ENCODE measurements at regions not wholly inside any gene's neighbourhood (a gene's known extent, or its start where the extent isn't known, plus 50 kb on each side); places are given as distances from the start of the nearest gene placed in this dataset.
"Not testable (repeated sequence)": the region's sequence is repeated elsewhere in the genome, so short reads cannot be mapped to it uniquely, and the experiment has no call there.

DNA sequence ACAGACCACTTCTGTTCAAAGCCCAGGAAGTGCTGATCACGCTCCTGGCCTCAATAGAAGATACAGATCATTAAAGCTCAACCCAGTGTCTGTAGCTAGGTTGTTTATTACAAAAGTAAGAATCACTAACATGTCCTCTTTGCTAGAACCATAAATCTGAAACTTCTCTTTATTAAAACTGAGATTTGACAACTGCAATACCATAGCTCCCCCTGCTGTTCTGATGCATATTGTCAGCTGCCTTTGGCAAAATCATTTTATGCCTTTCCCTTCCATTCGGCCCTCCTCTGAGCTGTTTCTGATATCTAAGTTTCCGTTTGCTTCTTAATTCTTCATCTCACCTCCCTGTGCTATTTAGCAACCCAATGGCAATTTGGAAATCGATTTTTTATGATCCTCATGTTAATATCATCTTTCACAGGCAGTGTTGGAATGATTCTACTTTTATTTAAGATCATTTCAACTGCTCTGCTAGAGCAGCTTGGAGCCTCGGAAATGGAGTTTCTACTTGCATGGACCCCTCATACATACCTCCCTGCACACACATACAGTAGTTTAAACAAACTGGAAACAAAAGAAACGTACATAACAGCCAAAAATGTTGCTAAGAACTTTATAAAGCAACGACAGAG is 998.8 kb downstream of the MAT2B start:
- DNase-seq (ENCODE audit: low read depth) = no peak

DNA sequence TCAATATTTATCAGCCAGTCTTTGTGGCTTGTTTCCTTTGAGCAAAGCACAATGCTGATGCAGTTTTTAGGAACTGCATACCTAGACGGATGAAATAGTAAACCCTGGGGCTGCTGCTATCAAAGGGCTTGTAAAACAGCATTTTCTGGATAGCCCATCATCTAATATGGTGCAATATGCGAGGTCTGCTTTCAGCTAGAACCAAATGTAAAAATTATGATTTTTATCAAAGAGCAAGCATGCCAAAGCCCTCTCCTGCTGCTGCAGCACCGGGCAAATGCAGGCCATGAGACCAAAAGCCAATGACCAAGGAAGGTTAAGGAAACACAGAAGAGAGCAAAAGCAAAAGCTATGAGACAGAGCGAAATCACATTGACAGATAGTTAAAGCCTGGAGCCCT is 1000.4 kb downstream of the MAT2B start:
- DNase-seq (ENCODE audit: low read depth) = no peak

DNA sequence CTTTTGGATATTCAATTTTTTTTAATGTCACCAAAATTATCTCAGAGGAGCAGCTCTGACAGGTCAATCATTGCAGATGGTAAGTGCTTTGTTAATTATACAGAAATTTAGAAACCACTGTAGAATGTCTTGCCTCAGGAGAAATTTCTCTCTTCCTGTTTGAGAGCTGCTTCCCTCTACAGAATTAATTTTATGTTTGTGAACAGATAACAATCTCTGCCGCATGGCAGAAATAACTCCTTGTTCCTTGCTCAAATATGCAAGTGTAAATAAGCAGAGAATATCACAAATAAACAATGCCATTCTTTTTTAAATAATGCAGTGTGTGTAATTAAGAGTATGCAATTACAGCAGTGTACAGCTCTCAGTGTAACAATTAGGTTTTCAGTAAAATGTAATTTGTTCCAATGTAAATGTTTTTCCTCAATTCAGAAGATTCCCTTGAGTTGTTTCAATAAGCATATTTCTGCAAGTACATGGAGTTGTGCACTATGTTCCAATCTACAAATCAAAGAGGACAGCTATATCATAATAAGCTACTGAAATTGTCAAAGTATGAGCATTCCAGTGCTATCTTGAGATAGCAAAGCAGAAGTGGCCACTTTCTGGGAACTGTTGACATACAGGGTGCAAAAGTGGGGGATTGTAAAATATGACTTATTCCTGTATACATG is 1012.8 kb downstream of the MAT2B start:
- DNase-seq (ENCODE audit: low read depth) = no peak

DNA sequence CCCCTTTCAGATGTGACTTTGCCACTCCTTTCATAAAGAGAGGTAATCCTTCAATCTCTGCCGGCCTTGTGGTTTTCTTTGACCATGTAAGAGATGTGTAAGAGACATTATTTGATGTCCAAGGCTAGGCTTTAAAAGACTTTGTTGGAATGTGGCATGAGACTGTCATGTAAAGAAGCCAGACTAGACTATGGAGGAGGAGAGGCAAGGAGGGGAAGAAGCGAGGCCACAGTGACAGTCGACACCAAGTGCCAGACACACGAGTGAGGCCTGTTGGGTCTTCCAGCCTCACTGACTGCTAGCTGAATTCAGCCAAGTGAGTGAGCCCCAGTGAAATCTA is 1013.3 kb downstream of the MAT2B start:
- no peak for DNase-seq (ENCODE audit: low read depth)

DNA sequence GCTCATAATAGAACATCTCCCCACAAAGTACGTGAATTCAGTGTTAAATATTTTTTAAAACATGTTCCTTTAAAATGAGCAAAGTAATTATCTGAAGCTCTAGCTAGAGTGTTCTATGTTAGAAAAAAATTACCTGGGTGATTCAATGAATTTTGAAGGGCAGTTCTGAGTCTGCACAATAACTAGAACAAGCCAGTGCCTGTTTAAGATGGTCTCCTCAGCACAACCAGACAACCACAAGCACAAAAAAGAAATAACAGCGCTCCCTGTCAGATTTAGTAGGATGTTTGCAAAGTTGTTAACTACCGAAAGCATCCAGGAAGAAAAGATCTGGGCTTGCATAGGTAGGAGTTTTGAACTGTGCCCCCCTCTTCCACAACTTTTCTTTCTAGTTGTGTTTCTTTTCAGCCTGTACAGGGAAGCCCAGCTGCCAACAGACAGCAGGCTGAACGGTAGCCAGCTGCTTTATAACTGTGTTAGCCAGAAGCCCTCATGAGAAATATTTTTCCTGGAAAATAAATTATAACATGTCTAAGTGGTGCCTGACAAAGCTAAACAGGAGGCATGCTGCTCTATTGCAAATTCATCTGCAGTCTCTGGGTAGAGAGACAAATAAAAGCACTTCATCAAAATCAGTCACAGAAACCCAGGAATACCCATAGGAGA is 1026.9 kb downstream of the MAT2B start:
- DNase-seq (ENCODE audit: low read depth) = no peak

DNA sequence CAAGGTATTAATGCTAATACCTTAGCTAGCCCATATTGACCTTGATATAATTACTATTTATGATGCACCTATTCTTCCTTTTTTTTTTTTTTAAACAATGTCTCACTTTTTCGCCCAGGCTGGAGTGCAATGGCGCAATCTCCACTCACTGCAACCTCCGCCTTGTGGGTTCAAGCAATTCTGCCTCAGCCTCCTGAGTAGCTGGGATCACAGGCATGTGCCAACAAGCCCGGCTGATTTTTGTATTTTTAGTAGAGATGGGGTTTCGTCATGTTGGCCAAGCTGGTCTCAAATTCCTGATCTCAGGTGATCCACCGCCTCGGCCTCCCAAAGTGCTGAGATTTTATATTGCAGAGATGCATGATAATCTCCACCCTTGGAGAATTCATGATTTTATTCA is 1028.0 kb downstream of the MAT2B start:
- DNase-seq (ENCODE audit: low read depth) = not testable (repeated sequence)

DNA sequence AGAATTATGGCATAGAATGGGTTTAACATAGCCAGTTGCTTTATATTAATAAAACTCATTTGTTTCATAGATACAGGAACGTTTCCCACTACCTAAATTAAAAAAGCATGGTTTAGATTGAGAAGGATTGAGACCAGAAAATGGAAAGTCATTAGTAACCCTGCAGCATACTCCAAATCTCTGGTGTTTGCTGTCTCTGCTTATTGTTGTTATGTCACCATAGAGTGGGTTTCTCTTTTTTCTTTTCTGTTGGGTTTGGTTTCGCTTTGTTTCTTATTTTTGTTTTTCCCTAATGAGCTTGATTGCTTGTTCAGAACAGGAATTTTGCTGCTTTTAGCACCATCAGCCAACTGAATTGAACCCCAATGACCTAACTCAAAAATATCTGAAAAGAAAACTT is 1034.8 kb downstream of the MAT2B start:
- no peak for DNase-seq (ENCODE audit: low read depth)

DNA sequence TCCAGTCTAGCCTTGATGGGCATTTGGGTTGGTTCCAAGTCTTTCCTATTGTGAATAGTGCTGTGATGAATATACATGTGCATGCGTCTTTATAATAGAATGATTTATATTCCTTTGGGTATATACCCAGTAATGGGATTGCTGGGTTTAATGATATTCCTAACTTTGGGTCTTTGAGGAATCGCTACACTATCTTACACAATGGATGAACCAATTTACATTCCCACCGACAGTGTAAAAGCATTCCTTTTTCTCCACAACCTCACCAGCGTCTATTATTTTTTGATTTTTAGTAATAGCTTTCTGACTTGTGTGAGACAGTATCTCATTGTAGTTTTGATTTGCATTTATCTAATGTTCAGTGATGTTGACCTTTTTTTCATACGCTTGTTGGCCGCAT is 1040.1 kb downstream of the MAT2B start:
- DNase-seq (ENCODE audit: low read depth) = no peak

DNA sequence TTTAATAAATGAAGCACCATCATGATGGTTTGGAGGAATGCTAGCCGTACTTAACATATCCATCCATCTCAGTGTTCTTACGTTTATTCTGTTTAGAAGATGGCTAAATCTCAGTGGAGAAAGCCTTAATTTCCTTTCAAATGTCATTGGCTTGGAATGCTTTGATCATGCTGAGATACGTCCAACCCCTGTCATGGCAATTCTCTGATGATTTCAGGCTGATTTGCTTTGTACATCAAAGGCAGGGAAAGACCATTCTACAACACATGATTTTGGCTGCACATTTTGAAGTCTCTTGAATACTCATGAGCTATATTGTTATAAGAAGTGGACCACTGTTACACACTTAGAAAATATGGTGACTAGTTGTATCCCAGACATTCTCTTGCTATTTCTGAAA is 1048.4 kb downstream of the MAT2B start:
- no peak for DNase-seq (ENCODE audit: low read depth)

DNA sequence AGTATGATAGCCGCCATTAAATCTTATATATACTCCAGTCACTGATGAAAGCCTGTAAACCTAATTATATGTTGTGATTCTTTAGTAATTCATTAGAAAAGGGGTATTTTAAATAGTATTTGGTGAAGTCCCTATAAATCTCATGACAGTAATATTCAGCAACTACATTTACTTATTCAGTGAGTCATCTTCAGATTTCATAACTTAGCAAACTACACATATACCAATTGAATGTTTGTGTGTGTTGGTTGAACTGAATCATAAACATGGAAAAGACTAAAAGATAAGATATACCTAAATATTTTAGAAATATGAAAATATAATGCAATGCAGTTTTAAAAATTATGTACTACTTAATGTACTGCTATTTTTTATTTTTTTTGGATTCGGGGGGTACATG is 1050.4 kb downstream of the MAT2B start:
- no peak for DNase-seq (ENCODE audit: low read depth)

DNA sequence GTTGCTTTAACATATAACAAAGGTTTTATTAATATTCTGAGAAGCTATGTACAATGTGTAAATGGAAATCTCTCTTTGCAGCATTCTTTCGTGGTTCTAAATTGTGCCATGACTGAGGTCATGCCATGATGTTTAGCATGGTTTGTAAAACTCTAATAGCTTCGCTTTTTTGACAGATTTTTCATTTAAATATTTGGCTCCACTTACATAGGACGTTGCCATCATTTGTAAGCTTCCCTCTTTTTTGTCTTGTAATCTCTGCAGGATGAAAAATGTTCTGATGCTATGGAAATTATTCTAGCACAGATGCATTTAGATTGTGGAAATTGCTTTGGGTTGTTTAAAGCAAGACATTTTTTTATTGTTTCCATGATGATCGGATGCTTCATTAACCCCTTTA is 1054.8 kb downstream of the MAT2B start:
- no peak for DNase-seq (ENCODE audit: low read depth)

DNA sequence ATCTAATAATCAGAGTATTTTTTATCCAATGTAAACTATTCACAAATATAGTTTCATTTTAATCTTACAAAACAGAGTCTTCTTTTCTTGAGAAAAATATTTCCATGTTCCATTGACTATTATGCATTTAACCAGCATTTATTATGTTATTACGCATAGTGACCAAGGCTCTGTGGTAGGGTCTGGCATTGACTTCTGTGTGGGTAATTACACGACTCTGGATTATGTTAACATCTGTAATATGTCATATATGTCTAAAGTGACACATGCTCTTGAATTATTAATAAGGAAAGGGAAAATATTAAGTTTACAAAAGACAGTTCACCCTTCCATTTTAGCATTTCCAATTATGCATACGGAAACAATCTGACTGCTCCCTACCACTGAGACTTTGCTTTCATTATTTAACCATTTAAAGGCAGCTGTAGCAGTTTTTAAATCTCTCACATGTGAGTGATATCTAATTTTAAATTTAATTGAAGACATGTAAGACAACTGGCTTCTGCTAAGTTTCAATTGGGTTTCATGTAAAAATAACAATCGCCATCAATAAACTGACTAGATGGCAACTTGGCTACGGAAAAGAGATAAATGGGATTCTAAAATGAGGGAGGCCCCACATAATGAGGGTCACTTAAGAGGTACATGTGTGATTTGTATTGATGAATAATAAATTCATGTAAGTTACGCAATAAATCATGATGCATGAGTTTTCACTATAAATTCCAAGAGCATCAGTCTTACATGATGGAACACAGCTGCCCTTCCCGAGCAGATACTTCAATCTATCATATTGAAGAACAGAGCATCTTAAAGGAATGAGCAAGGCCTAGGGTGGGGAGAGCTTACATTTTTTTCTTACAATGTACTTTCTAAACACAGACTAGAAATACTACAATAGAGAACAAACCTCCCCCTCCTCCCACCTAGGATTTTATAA is 1056.8 kb downstream of the MAT2B start:
- no peak for DNase-seq (ENCODE audit: low read depth)

DNA sequence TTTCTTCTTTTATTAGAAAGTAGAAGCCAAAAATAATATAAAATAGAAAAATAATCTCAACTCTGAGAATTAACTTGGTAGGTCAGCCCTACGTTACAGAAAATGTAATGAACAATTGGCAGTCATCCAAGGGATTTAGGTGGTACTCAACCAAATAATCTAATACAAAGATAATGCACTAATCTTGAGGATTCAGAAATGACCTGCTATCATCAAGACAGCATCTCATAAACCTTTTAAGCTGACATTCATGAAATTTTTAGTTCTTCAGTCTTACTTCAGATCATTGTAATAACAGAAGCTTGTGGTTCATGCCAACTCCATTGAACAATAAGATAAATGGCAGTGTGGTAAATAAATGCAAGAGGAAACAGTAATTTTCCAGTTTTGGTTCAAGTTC is 1058.0 kb downstream of the MAT2B start:
- no peak for DNase-seq (ENCODE audit: low read depth)

DNA sequence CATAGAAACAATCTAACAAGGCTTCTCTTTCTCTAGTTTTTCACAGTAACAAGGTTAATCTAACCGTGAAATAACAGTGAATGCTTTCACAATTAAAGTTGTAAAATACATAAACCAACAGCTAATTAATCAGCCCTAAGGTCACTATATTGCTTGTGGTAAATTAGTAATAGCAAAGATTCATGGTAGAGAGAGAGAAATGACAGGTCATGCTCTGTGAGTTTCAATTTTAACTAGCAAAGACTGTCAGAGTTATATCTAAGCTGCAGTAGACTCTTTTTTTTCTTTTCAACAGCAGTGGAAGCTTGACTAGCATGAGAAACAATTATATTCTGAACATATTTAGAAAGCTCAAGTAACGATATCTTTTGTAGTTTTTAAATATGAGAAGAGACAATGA is 1068.0 kb downstream of the MAT2B start:
- DNase-seq (ENCODE audit: low read depth) = no peak

DNA sequence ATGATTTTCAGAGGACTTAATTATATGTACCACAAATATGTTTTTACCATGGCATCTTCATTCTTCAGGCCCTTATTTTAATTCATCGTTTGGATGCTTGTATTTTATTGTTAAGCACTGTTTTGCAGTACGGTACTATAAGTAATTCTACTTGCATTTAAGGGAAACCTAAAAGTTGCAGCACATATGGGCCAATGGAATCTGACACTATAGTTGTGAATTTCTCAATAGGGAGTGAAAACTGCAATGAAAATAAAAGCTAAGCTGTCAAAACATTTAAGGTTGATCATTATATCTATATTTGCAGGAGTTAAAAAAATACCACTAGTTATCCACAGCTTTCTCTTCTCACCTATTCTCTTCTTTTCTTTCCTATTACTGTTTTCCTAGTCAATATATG is 1071.8 kb downstream of the MAT2B start:
- no peak for DNase-seq (ENCODE audit: low read depth)

DNA sequence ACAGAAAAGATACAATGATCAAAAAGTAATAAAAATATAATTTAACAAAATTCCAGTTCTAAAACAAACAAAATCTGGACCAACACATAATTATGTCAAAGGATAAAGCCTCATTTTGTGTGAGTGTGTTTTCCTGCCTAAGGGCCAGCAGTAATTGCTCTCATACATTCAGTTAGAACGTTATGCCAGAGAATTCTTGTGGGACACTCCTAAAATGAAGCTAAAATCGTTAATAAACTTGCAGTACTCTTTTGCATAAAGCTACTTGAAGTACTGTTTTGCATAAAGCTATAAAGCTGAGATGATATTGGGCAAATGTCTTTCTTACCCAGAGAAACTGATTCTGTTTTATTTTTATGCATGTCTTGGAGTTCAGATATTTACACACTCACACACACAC is 1072.3 kb downstream of the MAT2B start:
- DNase-seq (ENCODE audit: low read depth) = no peak

DNA sequence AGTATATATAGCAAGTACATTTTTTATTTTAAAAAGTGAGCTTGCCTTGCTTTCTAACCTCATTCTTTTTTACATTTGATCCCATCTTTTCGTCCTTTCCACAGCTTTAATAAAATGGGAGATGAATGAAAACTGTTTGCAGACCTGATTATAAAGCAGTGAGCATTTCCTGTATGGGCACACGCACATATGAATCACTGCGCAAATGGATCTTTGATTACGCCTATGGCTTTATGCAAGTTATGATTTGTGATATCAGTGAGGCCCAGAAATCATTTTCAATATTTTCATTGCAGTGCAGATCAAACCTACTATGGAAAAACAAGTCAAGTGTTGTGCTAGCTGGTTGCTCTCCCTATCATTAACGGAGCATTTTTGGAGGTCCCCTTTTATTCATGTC is 1073.0 kb downstream of the MAT2B start:
- no peak for DNase-seq (ENCODE audit: low read depth)

DNA sequence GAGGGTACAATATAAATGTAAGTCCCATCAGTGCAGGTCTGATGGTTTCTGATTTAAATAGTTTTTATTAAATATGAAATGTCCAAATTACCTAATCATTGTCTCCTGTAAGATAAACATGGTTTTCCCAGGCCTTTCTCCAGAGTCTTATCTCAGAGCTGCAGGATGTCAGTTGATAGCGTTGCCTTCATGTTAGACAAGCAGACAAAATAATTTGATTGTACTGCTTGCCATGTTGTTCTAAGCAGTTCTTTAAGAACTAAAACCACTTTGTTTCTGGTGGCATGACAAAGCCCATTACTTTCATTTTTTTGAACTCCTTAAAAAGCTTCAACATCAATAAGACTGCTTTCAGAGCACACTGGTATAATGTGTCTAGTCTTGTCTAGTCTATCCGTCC is 1073.5 kb downstream of the MAT2B start:
- no peak for DNase-seq (ENCODE audit: low read depth)

DNA sequence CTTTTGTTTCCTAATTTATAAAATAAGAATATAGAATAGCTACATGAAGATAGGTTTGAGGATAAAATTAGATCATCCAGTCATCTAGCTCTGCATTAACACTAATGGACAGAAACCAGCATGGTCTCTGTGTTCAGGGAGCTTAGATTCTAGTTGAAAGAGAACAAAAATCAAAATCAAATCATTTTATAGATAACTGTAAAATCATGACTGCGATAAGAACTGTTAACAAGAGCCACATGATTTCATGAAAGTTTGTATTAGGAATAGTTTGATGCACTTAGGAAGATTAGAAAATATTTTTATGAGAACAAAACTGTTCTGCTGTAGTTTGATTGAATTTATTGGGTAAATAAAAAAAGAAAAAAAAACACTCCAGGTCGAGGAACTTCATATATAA is 1074.7 kb downstream of the MAT2B start:
- DNase-seq (ENCODE audit: low read depth) = no peak

DNA sequence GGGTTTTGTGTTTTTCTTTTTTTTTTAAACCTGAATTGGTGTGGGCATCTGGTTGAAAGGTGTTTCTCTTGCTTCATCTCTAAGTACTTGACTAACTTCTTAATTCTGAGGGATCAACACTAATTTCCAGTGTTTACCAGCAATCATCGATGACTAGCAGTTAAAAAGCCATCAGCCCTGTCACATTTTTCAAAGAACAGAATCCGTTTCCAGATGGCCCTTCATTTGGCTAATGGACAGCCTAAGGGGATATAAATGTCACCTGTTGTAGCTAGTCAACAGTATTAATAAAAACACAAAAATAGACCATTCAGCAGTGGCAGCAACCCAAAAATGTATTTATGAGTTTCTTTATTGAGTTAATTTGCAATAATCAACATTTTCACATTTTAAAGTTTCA is 1076.5 kb downstream of the MAT2B start:
- DNase-seq (ENCODE audit: low read depth) = no peak

DNA sequence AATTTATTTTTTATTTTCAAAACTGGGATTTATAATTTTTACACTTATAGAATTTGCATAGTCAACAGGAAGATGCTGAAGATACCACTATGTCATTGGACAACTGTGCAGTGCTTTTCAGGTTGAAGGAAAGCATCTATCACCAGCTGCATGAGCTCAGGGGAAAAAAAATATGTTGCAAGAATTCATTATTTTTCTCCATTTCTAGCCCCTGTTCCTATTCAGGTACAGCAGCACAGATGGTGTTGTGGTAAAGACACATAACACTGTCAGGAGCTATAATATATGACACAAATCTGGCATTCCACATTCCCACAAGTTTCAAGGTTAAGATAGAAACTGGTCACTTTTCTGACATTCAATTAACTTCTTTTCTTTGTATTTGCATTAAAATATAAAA is 1088.6 kb downstream of the MAT2B start:
- DNase-seq (ENCODE audit: low read depth) = no peak

DNA sequence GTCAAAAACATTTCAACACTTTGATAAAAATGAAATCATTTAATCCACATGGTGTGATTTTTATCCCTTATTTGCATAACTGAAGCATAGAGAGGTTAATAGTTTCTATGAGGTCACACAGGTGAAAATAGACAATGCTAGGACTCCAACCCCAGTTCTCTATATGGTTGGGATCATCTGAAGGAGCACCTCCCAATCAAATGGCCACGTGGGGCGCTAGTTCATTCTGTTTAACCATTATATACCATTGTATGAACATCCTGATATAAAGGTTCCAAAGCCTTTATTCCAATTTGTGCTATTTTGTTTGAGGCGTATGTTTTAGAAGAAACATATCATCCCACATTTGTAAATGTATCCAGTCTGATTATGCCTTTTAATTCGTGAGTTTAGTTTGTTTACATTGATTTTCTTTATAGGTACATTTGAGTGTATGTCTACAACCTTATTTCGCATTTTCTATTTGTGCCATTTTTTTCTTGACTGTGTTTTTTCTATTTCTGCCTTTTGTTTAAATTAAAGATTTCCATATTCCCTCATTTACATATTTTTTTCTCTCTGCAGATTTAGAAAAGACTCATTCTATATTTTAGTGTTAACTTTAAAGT is 1092.0 kb downstream of the MAT2B start:
- no peak for DNase-seq (ENCODE audit: low read depth)

Data from stimulated activated CD8-positive, alpha-beta memory T cell treated with anti-CD3 and anti-CD28 coated beads, Interleukin-15, amount 100 ng/mL, for 1 hour (primary cell).